H9 (cell line): ENCODE measurements at regions not wholly inside any gene's neighbourhood (a gene's known extent, or its start where the extent isn't known, plus 50 kb on each side); places are given as distances from the start of the nearest gene placed in this dataset.

Experiments used
- DNase-seq: peaks from one replicate; pipeline ENCODE4 v3.0.0-alpha.2; 2017
- H2AFZ ChIP-seq: one replicate; pipeline ENCODE4 v1.6.1; 2013; ENCODE audit warnings: mild to moderate bottlenecking, low read length, control low read depth, moderate library complexity
- H2AK5ac ChIP-seq: 2 replicates; pipeline ENCODE4 v1.6.1; 2013; ENCODE audit warnings: low read length, control low read depth, mixed read lengths; ENCODE audit not compliant: insufficient read length
- H2BK120ac ChIP-seq: one replicate; pipeline ENCODE4 v1.6.1; 2013; ENCODE audit warnings: low read depth, mild to moderate bottlenecking, low read length, control low read depth, inconsistent platforms; ENCODE audit not compliant: poor library complexity, severe bottlenecking
- H2BK12ac ChIP-seq: 2 replicates; pipeline ENCODE4 v1.6.1; 2013; ENCODE audit warnings: low read length, control low read depth, mixed read lengths, low read depth; ENCODE audit not compliant: insufficient read length
- H2BK15ac ChIP-seq: 2 replicates; pipeline ENCODE4 v1.6.1; 2013; ENCODE audit warnings: low read depth, low read length, control low read depth
- H2BK20ac ChIP-seq: one replicate; pipeline ENCODE4 v1.6.1; 2013; ENCODE audit warnings: low read depth, mild to moderate bottlenecking, low read length, control low read depth, inconsistent platforms; ENCODE audit not compliant: poor library complexity, severe bottlenecking
- H2BK5ac ChIP-seq: 2 replicates; pipeline ENCODE4 v1.6.1; 2013; ENCODE audit warnings: low read length, control low read depth, mixed read lengths; ENCODE audit not compliant: insufficient read length
- H3K14ac ChIP-seq: 2 replicates; pipeline ENCODE4 v1.6.1; 2013; ENCODE audit warnings: low read length, control low read depth; ENCODE audit not compliant: insufficient read depth
- H3K18ac ChIP-seq: 2 replicates; pipeline ENCODE4 v1.6.1; 2013; ENCODE audit warnings: low read depth, mild to moderate bottlenecking, mixed read lengths, low read length, control low read depth; ENCODE audit not compliant: insufficient read length
- H3K23ac ChIP-seq: 2 replicates; pipeline ENCODE4 v1.6.1; 2013; ENCODE audit warnings: low read length, control low read depth, mixed read lengths, low read depth; ENCODE audit not compliant: insufficient read length
- H3K23me2 ChIP-seq: 2 replicates; pipeline ENCODE4 v1.6.1; 2013; ENCODE audit warnings: low read depth, mild to moderate bottlenecking, mixed read lengths, low read length, control low read depth; ENCODE audit not compliant: insufficient read length, poor library complexity, severe bottlenecking
- H3K27ac ChIP-seq: 2 replicates; pipeline ENCODE4 v1.5.1; 2013; ENCODE audit warnings: low read length, control low read depth, mixed read lengths, low read depth; ENCODE audit not compliant: insufficient read length
- H3K27me3 ChIP-seq: 2 replicates; pipeline ENCODE4 v1.6.1; 2013; ENCODE audit warnings: low read length, control low read depth, inconsistent platforms; ENCODE audit not compliant: insufficient read depth
- H3K4ac ChIP-seq: 2 replicates; pipeline ENCODE4 v1.6.1; 2013; ENCODE audit warnings: low read depth, mild to moderate bottlenecking, control low read depth, inconsistent platforms, low read length, moderate library complexity
- H3K4me1 ChIP-seq: 2 replicates; pipeline ENCODE4 v1.6.1; 2013; ENCODE audit warnings: low read length, control low read depth, inconsistent platforms; ENCODE audit not compliant: insufficient read depth
- H3K4me2 ChIP-seq: 2 replicates; pipeline ENCODE4 v1.6.1; 2013; ENCODE audit warnings: low read length, control low read depth, mixed read lengths; ENCODE audit not compliant: insufficient read length, insufficient read depth
- H3K56ac ChIP-seq: 2 replicates; pipeline ENCODE4 v1.6.1; 2013; ENCODE audit warnings: low read depth, mild to moderate bottlenecking, mixed read lengths, low read length, control low read depth; ENCODE audit not compliant: insufficient read length
- H3K79me1 ChIP-seq: 2 replicates; pipeline ENCODE4 v1.6.1; 2013; ENCODE audit warnings: low read depth, mild to moderate bottlenecking, moderate library complexity, low read length, control low read depth, inconsistent platforms; ENCODE audit not compliant: insufficient read depth, poor library complexity, severe bottlenecking
- H3K79me2 ChIP-seq: 2 replicates; pipeline ENCODE4 v1.6.1; 2013; ENCODE audit warnings: low read length, control low read depth, inconsistent platforms; ENCODE audit not compliant: insufficient read depth
- H3K9ac ChIP-seq: 2 replicates; pipeline ENCODE4 v1.6.1; 2013; ENCODE audit warnings: low read length, control low read depth, mixed read lengths; ENCODE audit not compliant: insufficient read length; ENCODE audit errors: extremely low read depth
- H3K9me3 ChIP-seq: one replicate; pipeline ENCODE4 v1.6.1; 2013; ENCODE audit warnings: low read depth, low read length, inconsistent platforms; ENCODE audit not compliant: control insufficient read depth
- H3T11ph ChIP-seq: one replicate; pipeline ENCODE4 v1.6.1; 2013; ENCODE audit warnings: mild to moderate bottlenecking, low read length, control low read depth, inconsistent platforms
- H4K20me1 ChIP-seq: one replicate; pipeline ENCODE4 v1.6.1; 2013; ENCODE audit not compliant: control insufficient read depth, insufficient read length, insufficient read depth
- H4K5ac ChIP-seq: 2 replicates; pipeline ENCODE4 v1.6.1; 2013; ENCODE audit warnings: low read depth, mild to moderate bottlenecking, mixed read lengths, low read length, control low read depth; ENCODE audit not compliant: insufficient read length
- H4K8ac ChIP-seq: replicated peaks from 2 replicates; pipeline ENCODE4 v1.6.1; 2013; ENCODE audit warnings: low read length, control low read depth, mixed read lengths, low read depth; ENCODE audit not compliant: insufficient read length
- H4K91ac ChIP-seq: 2 replicates; pipeline ENCODE4 v1.6.1; 2013; ENCODE audit warnings: low read depth, mild to moderate bottlenecking, moderate library complexity, mixed read lengths, low read length, control low read depth; ENCODE audit not compliant: insufficient read length
- H3K27ac Mint-ChIP-seq, 3 experiments: 2 replicates in 2 of 3; 3 replicates in 1 of 3; pipeline ENCODE4 v1.8.0; 2020 to 2021; ENCODE audit warnings: mixed read lengths in 3 of 3, mild to moderate bottlenecking in 1 of 3, moderate library complexity in 1 of 3
- H3K27me3 Mint-ChIP-seq: 2 replicates; pipeline ENCODE4 v1.8.0; 2021; ENCODE audit warnings: low read depth, mild to moderate bottlenecking, moderate library complexity, mixed read lengths
- H3K36me3 Mint-ChIP-seq, 3 experiments: 2 replicates in 2 of 3; 3 replicates in 1 of 3; pipeline ENCODE4 v1.8.0; 2020 to 2021; ENCODE audit warnings: low read depth in 3 of 3, mixed read lengths in 3 of 3; ENCODE audit not compliant: insufficient read depth in 1 of 3
- H3K4me1 Mint-ChIP-seq, 2 experiments: 2 replicates each; pipeline ENCODE4 v1.8.0; 2020; ENCODE audit warnings: mixed read lengths in 2 of 2
- H3K4me3 Mint-ChIP-seq, 2 experiments: 2 replicates in 1 of 2; 3 replicates in 1 of 2; pipeline ENCODE4 v1.8.0; 2020 to 2021; ENCODE audit warnings: mild to moderate bottlenecking in 2 of 2, mixed read lengths in 2 of 2, moderate library complexity in 1 of 2
- H3K9me3 Mint-ChIP-seq, 2 experiments: 2 replicates in 1 of 2; 3 replicates in 1 of 2; pipeline ENCODE4 v1.8.0; 2020; ENCODE audit warnings: mild to moderate bottlenecking in 2 of 2, mixed read lengths in 2 of 2, moderate library complexity in 1 of 2
- WGBS: extraction: QIAGEN DNeasy Blood & Tissue Kit; methylation state at CpG from one replicate; pipeline ENCODE4 v1.1.7; 2013; ENCODE audit warnings: missing lambda C conversion rate, low lambda C conversion rate, mixed read lengths; ENCODE audit not compliant: insufficient read length; ENCODE audit errors: extremely low coverage; 5-methylcytosine and 5-hydroxymethylcytosine counted together
- TF ChIP-seq, protein P1 (sequence below): fragments of 200-600 bp; sonication (generic); conservative IDR thresholded peaks from 3 replicates; pipeline ENCODE4 v1.8.0; 2021; ENCODE audit warnings: antibody characterized with exemption, mild to moderate bottlenecking

- Histone ChIP-seq H2BK5ac (no peak overlapping the region), H2BK15ac (no peak overlapping the region), H3K9ac (no peak overlapping the region), H2AFZ (no peak overlapping the region), H3K27me3 (no peaks in the 10 kb centered on the region), H2BK12ac (no peak overlapping the region), H2BK20ac (no peak overlapping the region), H2AK5ac (no peak overlapping the region), H3K4me2 (no peak overlapping the region), H3T11ph (no peak overlapping the region), H3K4me1 (no peaks in the 10 kb centered on the region), H4K20me1 (no peaks in the 10 kb centered on the region), H4K91ac (no peak overlapping the region), H3K27ac (no peak overlapping the region), H3K4ac (no peak overlapping the region), H3K9me3 (no peaks in the 10 kb centered on the region), H3K23me2 (no peaks in the 10 kb centered on the region), H3K23ac (no peak overlapping the region), H3K56ac (no peak overlapping the region), H4K5ac (no peak overlapping the region), H3K18ac (no peak overlapping the region), H3K14ac (no peak overlapping the region), H3K79me2 (no peaks in the 10 kb centered on the region), H3K79me1 (no peaks in the 10 kb centered on the region), H4K8ac (no peak overlapping the region), H2BK120ac (no peak overlapping the region)
- WGBS, result no CpG with 5 or more reads among the region's 2 CpGs
- H3K9me3 Mint-ChIP-seq, result peaks cover 0 to 2% of the 10 kb centered on the region in 2 experiments; a peak in 1 of 5 replicates
- H3K4me3 Mint-ChIP-seq, result no peak overlapping the region
- H3K27ac Mint-ChIP-seq, result 0 out of 7 replicates have a peak overlapping the region, but pooled peaks of 1 of the 3 experiments have one; percentile 28
- TF ChIP-seq, protein P1, sequence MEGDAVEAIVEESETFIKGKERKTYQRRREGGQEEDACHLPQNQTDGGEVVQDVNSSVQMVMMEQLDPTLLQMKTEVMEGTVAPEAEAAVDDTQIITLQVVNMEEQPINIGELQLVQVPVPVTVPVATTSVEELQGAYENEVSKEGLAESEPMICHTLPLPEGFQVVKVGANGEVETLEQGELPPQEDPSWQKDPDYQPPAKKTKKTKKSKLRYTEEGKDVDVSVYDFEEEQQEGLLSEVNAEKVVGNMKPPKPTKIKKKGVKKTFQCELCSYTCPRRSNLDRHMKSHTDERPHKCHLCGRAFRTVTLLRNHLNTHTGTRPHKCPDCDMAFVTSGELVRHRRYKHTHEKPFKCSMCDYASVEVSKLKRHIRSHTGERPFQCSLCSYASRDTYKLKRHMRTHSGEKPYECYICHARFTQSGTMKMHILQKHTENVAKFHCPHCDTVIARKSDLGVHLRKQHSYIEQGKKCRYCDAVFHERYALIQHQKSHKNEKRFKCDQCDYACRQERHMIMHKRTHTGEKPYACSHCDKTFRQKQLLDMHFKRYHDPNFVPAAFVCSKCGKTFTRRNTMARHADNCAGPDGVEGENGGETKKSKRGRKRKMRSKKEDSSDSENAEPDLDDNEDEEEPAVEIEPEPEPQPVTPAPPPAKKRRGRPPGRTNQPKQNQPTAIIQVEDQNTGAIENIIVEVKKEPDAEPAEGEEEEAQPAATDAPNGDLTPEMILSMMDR, result no peak
- no peaks in the 10 kb centered on the region for H3K27me3 Mint-ChIP-seq
- 0 out of 7 replicates have a peak, but pooled peaks cover 0 to 3% (median 0%) of the 10 kb centered on the region in 3 experiments for H3K36me3 Mint-ChIP-seq
- no peaks in the 10 kb centered on the region for H3K4me1 Mint-ChIP-seq
- DNase-seq, result no peak
Measured at GRCh38 chr15:62437753-62438152, 272.7 kb upstream of the C2CD4B start.
